ENCODE measurements at regions not wholly inside any gene's neighbourhood (a gene's known extent, or its start where the extent isn't known, plus 50 kb on each side); places are given as distances from the start of the nearest gene placed in this dataset.
"Not testable (repeated sequence)": the region's sequence is repeated elsewhere in the genome, so short reads cannot be mapped to it uniquely, and the experiment has no call there.

DNA sequence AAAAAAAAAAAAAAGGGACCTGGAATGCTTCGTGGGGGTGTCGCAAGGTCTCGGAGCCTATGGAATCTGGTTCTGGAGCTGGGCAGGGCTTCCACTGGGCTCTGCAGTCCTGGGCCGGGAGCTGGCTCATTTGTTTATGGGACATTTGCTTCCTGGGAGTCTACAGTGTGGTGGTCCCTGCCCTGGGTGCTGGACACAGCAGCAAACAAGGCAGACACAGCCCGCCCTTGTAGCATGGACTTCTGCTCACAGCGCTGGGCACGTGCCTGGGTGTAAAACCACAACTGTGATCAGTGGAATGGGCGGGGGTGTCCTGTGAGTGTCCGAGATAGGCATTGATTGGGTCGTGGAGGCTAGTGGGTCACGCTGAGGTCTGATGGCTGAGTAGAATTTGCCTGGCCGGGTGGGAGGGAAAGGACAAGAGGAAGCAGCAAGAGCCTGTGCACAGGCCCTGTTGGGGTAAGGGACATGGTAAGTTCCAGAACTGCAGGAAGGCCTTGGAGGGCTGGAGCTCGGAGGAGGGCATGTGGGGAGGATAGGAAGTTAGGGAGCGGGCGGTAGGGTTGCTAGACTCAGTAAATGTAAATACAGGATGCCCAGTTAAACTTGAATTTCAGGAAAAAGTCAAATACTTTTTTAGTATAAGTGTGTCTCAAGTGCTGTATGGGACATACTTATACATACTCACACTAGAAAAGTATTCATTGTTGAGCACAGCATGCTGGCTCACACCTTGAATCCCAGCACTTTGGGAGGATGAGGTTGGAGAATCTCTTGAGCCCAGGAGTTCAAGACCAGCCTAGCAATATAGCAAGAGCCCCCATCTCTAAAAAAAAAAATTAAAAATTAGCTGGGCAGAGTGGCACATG lies 61.3 kb upstream of the PMEPA1 start:
- FAIRE-seq (no peak), DNase-seq (ENCODE audit: insufficient read length, low spot score) (no peak)

DNA sequence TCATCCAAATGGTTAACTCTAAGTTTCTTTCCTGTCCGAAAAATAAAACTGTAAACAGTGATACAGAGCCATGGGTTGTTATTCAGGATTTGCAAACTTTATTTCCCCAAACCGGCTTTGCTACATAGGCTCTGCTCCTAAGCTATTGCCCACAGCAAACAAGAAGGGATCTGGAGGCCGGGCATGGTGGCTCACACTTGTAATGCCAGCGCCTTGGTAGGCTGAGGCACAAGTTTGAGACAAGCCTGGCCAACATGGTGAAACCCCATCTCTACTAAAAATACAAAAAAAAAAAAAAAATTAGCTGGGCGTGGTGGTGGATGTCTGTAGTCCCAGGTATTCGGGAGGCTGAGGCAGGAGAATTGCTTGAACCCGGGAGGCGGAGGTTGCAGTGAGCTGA lies 60.6 kb upstream of the PMEPA1 start:
- not testable (repeated sequence) for DNase-seq (ENCODE audit: insufficient read length, low spot score); FAIRE-seq

More for the DNA sequence above, 61.3 kb upstream of the PMEPA1 start:
- TF ChIP-seq, protein P1, sequence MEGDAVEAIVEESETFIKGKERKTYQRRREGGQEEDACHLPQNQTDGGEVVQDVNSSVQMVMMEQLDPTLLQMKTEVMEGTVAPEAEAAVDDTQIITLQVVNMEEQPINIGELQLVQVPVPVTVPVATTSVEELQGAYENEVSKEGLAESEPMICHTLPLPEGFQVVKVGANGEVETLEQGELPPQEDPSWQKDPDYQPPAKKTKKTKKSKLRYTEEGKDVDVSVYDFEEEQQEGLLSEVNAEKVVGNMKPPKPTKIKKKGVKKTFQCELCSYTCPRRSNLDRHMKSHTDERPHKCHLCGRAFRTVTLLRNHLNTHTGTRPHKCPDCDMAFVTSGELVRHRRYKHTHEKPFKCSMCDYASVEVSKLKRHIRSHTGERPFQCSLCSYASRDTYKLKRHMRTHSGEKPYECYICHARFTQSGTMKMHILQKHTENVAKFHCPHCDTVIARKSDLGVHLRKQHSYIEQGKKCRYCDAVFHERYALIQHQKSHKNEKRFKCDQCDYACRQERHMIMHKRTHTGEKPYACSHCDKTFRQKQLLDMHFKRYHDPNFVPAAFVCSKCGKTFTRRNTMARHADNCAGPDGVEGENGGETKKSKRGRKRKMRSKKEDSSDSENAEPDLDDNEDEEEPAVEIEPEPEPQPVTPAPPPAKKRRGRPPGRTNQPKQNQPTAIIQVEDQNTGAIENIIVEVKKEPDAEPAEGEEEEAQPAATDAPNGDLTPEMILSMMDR (IDR thresholded peaks at IDR 0.05; ENCODE audit: insufficient read depth, missing control alignments), result no peak

DNA sequence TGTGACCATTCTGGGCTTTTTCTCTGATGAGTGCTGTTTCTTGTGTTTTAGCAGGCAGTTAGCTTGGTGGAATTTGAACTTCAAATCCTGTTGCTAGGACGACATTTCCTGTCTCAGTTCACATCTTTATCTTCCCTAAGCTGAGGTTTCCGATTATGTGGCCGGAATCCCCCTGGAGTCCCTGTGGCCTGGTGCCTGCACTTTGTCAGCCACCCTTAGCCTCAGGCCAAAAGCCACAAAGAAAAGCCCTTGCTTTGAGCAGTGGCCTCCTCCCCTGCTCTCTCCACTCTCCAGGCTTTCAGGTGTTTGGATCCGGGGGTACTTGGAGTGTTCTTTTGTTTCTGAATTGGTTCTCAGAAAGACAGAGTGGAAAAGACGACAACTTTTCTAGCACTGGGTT lies 59.9 kb upstream of the PMEPA1 start:
- DNase-seq (ENCODE audit: insufficient read length, low spot score), result no peak
- no peak for FAIRE-seq
- TF ChIP-seq, protein P1 (IDR thresholded peaks at IDR 0.05; ENCODE audit: insufficient read depth, missing control alignments), result no peak

DNA sequence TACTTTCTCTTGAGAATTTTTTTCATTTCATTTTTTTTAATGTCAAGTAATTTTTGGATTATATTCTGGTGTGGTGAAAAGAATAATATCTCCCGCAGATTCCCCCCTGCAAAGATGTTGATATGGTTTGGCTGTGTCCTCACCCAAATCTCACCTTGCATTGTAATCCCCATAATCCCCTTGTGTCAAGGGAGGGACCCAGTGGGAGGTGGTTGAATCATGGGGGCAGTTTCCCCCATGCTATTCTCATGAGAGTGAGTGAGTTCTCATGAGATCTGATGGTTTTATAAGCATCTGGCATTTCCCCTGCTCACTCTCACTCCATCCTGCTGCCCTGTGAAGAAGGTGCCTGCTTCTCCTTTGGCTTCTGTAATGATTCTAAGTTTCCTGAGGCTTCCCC lies 58.7 kb upstream of the PMEPA1 start:
- FAIRE-seq (no peak), DNase-seq (ENCODE audit: insufficient read length, low spot score) (no peak)
- TF ChIP-seq, protein P1 (IDR thresholded peaks at IDR 0.05; ENCODE audit: insufficient read depth, missing control alignments), result no peak

DNA sequence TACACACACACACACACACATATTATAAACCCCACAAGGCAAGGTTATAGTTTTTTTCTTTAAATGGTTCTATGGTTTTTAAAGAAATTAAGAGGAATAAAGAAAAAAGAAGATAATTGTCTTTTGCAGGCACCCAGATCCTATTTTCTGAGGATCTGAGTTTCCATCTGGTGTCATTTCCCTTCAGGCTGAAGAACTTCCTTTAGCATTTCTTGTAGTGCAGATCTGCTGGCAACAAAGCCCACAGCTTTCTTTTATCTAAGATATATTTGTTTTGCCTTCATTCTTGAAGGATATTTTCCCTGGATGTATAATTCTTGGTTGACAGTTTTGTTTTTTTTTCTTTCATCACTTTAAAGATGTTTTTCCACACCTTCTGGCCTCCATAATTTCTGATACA lies 57.6 kb upstream of the PMEPA1 start:
- TF ChIP-seq, protein P1 (IDR thresholded peaks at IDR 0.05; ENCODE audit: insufficient read depth, missing control alignments), result no peak
- DNase-seq (ENCODE audit: insufficient read length, low spot score) (no peak), FAIRE-seq (no peak)

DNA sequence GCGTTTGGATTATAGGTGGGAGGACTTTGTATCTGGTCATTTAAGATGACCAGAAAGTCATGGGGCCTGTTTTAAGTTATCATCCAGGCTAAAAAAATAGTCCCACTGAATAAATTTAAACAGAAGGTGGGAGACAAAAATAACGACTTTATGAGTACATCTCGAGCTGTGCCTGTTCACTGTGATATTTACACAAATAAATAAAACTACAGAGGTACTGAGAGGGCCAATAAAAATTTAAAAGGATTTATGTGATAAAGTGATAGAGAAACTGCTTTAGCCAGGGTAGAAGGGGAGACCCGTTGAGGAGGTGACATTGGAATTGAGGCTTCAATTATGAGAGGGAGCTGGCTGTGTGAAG lies 53.4 kb upstream of the PMEPA1 start:
- TF ChIP-seq, protein P1 (IDR thresholded peaks at IDR 0.05; ENCODE audit: insufficient read depth, missing control alignments), result no peak
- DNase-seq (ENCODE audit: insufficient read length, low spot score) (no peak), FAIRE-seq (no peak)

DNA sequence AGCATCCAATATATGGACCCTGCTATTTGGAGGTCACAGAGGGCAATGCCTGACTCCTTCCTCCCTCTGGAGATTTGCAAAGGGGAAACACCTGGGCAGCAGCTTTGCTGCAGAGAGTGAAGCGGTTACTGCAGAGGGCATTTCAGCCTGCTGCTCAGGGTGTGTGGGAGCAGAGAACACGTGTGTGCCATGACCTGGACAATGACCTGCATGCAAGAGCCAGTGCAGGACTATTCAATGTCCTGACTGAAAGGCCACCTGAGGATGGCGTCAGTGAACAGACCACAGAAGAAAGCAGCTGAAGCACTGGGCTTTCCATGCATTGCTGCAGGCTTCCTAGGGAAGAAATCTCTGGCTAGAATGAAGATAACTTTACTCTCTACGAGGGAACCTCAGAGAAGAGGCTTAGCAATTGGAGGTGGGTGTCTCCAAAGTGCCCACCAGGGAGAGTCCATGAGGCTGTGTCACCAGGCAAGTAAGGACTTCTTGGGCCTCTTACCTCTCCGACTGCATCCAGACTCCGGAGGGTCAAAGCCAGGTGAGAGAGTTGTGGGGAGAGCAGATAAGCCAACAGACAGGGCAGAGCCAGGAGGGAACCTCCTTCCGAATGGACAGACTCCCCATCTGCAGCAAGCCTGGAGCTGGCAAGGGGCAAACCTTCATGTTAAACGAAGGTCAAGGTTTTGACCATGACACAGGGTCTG lies 52.9 kb upstream of the PMEPA1 start:
- TF ChIP-seq, protein P1 (IDR thresholded peaks at IDR 0.05; ENCODE audit: insufficient read depth, missing control alignments), result no peak
- no peak for DNase-seq (ENCODE audit: insufficient read length, low spot score)
- no peak for FAIRE-seq
